ENCODE measurements at regions not wholly inside any gene's neighbourhood (a gene's known extent, or its start where the extent isn't known, plus 50 kb on each side); places are given as distances from the start of the nearest gene placed in this dataset.

DNA sequence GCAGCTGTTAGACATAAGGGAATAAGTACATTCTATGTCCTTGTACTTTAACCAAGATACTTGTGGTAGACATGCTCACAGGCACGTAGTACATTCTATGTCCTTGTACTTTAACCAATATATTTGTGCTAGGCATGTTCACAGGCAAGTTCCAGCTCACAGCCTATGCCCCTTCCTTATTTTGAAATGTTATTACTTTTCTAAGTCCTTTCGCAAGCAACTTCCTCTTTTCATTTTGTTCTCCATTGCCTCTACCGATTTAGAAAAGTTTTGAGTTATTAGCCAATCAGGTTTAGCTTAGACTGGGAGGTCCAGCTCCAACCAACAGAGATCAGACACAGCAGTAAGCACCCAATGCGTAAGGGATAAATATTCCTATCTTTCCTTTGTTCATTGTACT is 60.1 kb upstream of the NUDT7 start:
- no peak for DNase-seq (ENCODE audit: low read depth)

- no peak for DNase-seq (ENCODE audit: low read depth)
Observed at GRCh38 chr16:77663711-77664110, 58.6 kb upstream of the NUDT7 start.

DNA sequence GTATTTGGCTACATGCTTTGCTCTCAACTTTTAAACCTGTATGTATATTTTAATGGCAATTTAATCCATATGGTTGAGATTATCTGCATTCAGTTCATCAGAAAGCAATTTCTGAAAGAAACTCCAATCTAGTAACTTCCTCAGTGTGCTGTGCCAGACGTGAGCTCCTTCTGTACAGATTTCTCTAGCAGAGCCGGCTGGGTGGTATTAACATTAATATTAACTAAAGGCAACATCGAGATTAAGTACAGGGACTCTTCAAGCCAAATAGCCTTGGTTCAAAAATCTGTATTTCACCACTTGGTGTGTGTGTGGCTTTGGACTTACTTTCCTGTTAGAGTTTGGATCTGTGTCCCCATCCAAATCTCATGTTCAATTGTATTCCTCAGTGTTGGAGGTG is 55.5 kb upstream of the NUDT7 start:
- no peak for DNase-seq (ENCODE audit: low read depth)

DNA sequence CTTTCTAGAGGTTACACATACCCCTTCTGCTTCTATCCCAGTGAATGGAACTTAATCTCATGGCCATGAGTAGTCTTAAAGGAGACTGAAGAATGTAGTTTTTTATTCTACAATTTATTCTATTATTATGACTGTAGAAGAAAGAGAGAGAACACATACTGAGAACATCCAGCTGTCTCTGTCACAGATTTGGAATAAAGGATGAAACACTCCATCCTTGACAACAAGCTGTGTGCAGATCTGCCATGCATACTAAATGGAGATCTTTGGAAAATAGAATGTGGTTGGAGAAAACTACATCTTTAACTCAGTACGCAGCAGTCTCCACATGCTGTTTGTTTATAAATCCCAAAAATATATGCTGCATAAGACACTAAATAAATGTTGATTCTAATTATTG is 54.1 kb upstream of the NUDT7 start:
- DNase-seq (ENCODE audit: low read depth), result no peak

- no peak for DNase-seq (ENCODE audit: low read depth)
Observed at GRCh38 chr16:77669057-77669456, 53.3 kb upstream of the NUDT7 start.

Data from fibroblast of the conjunctiva (primary cell).